K562 (cell line): ENCODE measurements at regions not wholly inside any gene's neighbourhood (a gene's known extent, or its start where the extent isn't known, plus 50 kb on each side); places are given as distances from the start of the nearest gene placed in this dataset.

Experiments
- ELF1 ChIP-seq: fragments of 200-800 bp; sonication (Bioruptor generic); IDR thresholded peaks from 2 replicates; pipeline ENCODE4 v1.6.1; 2016; ENCODE audit warnings: missing genetic modification characterization, missing compliant biosample characterization
- ETV6 ChIP-seq, 3 experiments: fragments of 150-350 bp in 1 of 3; sonication (generic) in 1 of 3; formaldehyde crosslinking in 1 of 3; IDR thresholded peaks; 2 replicates each; pipeline versions ENCODE4 v1.6.1 to v1.8.0; 2014 to 2022; ENCODE audit warnings: borderline replicate concordance in 2 of 3, low read depth in 2 of 3, antibody characterized with exemption in 1 of 3, low read length in 1 of 3, mild to moderate bottlenecking in 1 of 3, missing genetic modification reagents in 1 of 3
- NFIX ChIP-seq: fragments of 250-450 bp; sonication (Bioruptor Pico); IDR thresholded peaks from 2 replicates; pipeline ENCODE4 v1.4.0; 2020; ENCODE audit warnings: low read depth, mild to moderate bottlenecking, moderate library complexity
- NR4A1 ChIP-seq, 2 experiments: fragments of 250-450 bp in 1 of 2; fragments of 450-650 bp in 1 of 2; sonication (Bioruptor Pico) in 1 of 2; IDR thresholded peaks; 2 replicates each; pipeline versions ENCODE4 v1.4.0 to v1.6.1; 2016 to 2020; ENCODE audit warnings: mild to moderate bottlenecking in 2 of 2, missing compliant biosample characterization in 1 of 2, missing genetic modification characterization in 1 of 2, moderate library complexity in 1 of 2
- RAD51 ChIP-seq: fragments of 450-650 bp; IDR thresholded peaks from 2 replicates; pipeline ENCODE4 v1.7.1; 2016; ENCODE audit warnings: low read depth, mild to moderate bottlenecking, borderline replicate concordance
- TRIM25 ChIP-seq: fragments of 450-650 bp; IDR thresholded peaks from 2 replicates; pipeline ENCODE4 v1.7.0; 2016; ENCODE audit warnings: borderline replicate concordance
- ZNF77 ChIP-seq: fragments of 250-450 bp; sonication (Bioruptor Pico); IDR thresholded peaks from 2 replicates; pipeline ENCODE4 v1.5.0; 2020
- ZNF79 ChIP-seq: fragments of 250-450 bp; sonication (Bioruptor Pico); IDR thresholded peaks from 2 replicates; pipeline ENCODE4 v1.4.0; 2020; ENCODE audit warnings: low read depth, mild to moderate bottlenecking, moderate library complexity
- TF ChIP-seq, protein P1 (sequence below): fragments of 450-650 bp; IDR thresholded peaks from 2 replicates; pipeline ENCODE4 v1.6.1; 2016; ENCODE audit warnings: mild to moderate bottlenecking
- TF ChIP-seq, protein P2 (sequence below): fragments of 450-650 bp; formaldehyde crosslinking; conservative IDR thresholded peaks from 2 replicates; pipeline ENCODE4 v1.4.0; 2022; ENCODE audit warnings: mild to moderate bottlenecking, missing genetic modification characterization
- TF ChIP-seq, protein P3 (sequence below): sonication (generic); formaldehyde crosslinking; IDR thresholded peaks from 2 replicates; pipeline ENCODE4 v1.8.1; 2023; ENCODE audit warnings: missing genetic modification reagents, mild to moderate bottlenecking, borderline replicate concordance
- TF ChIP-seq, protein P4 (sequence below): fragments of 450-650 bp; formaldehyde crosslinking; IDR thresholded peaks from 2 replicates; pipeline ENCODE4 v1.4.0; 2022; ENCODE audit warnings: missing genetic modification characterization

DNA sequence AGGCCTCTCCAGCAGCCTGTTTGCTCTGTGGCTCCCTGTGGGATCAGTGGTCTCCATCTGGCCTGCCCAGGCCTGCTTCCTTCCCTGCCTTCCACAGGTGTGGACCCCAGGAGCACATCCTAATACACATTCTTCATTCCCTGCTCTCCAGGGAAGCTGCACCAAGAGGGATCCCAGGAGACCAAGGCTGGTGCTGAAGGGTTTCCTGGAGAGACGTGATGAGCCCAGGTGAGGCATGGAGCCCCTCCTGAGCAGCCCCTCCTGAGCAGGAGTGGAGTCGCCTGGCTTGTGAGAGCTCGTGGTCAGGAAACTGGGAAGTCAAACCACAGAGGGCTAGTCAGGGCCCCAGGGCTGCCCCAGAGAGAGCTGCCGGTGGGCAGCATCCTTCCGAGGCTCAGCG, 561.4 kb downstream of the MATN1 start (continued):
- TF ChIP-seq ELF1 (no peak), RAD51 (no peak), NR4A1 (CRISPR knock-in tag; IDR thresholded peaks at IDR 0.05) (no peak), NR4A1 (tag; IDR thresholded peaks at IDR 0.05) (no peak), ETV6 (IDR thresholded peaks at IDR 0.05; ENCODE audit: borderline replicate concordance in 1 of 2, low read depth in 2 of 2, low read length in 1 of 2) (no peak), ETV6 (CRISPR knock-in tag; IDR thresholded peaks at IDR 0.05; ENCODE audit: borderline replicate concordance) (no peak), ZNF79 (CRISPR knock-in tag) (no peak), NFIX (CRISPR knock-in tag) (no peak), ZNF77 (CRISPR knock-in tag) (no peak), TRIM25 (no peak)
- TF ChIP-seq, protein P1, sequence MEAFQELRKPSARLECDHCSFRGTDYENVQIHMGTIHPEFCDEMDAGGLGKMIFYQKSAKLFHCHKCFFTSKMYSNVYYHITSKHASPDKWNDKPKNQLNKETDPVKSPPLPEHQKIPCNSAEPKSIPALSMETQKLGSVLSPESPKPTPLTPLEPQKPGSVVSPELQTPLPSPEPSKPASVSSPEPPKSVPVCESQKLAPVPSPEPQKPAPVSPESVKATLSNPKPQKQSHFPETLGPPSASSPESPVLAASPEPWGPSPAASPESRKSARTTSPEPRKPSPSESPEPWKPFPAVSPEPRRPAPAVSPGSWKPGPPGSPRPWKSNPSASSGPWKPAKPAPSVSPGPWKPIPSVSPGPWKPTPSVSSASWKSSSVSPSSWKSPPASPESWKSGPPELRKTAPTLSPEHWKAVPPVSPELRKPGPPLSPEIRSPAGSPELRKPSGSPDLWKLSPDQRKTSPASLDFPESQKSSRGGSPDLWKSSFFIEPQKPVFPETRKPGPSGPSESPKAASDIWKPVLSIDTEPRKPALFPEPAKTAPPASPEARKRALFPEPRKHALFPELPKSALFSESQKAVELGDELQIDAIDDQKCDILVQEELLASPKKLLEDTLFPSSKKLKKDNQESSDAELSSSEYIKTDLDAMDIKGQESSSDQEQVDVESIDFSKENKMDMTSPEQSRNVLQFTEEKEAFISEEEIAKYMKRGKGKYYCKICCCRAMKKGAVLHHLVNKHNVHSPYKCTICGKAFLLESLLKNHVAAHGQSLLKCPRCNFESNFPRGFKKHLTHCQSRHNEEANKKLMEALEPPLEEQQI, result no peak
- TF ChIP-seq, protein P2, sequence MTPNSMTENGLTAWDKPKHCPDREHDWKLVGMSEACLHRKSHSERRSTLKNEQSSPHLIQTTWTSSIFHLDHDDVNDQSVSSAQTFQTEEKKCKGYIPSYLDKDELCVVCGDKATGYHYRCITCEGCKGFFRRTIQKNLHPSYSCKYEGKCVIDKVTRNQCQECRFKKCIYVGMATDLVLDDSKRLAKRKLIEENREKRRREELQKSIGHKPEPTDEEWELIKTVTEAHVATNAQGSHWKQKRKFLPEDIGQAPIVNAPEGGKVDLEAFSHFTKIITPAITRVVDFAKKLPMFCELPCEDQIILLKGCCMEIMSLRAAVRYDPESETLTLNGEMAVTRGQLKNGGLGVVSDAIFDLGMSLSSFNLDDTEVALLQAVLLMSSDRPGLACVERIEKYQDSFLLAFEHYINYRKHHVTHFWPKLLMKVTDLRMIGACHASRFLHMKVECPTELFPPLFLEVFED, result no peak
- TF ChIP-seq, protein P3, sequence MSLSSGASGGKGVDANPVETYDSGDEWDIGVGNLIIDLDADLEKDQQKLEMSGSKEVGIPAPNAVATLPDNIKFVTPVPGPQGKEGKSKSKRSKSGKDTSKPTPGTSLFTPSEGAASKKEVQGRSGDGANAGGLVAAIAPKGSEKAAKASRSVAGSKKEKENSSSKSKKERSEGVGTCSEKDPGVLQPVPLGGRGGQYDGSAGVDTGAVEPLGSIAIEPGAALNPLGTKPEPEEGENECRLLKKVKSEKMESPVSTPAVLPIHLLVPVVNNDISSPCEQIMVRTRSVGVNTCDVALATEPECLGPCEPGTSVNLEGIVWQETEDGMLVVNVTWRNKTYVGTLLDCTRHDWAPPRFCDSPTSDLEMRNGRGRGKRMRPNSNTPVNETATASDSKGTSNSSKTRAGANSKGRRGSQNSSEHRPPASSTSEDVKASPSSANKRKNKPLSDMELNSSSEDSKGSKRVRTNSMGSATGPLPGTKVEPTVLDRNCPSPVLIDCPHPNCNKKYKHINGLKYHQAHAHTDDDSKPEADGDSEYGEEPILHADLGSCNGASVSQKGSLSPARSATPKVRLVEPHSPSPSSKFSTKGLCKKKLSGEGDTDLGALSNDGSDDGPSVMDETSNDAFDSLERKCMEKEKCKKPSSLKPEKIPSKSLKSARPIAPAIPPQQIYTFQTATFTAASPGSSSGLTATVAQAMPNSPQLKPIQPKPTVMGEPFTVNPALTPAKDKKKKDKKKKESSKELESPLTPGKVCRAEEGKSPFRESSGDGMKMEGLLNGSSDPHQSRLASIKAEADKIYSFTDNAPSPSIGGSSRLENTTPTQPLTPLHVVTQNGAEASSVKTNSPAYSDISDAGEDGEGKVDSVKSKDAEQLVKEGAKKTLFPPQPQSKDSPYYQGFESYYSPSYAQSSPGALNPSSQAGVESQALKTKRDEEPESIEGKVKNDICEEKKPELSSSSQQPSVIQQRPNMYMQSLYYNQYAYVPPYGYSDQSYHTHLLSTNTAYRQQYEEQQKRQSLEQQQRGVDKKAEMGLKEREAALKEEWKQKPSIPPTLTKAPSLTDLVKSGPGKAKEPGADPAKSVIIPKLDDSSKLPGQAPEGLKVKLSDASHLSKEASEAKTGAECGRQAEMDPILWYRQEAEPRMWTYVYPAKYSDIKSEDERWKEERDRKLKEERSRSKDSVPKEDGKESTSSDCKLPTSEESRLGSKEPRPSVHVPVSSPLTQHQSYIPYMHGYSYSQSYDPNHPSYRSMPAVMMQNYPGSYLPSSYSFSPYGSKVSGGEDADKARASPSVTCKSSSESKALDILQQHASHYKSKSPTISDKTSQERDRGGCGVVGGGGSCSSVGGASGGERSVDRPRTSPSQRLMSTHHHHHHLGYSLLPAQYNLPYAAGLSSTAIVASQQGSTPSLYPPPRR (CRISPR knock-in tag), result no peak
- TF ChIP-seq, protein P4, sequence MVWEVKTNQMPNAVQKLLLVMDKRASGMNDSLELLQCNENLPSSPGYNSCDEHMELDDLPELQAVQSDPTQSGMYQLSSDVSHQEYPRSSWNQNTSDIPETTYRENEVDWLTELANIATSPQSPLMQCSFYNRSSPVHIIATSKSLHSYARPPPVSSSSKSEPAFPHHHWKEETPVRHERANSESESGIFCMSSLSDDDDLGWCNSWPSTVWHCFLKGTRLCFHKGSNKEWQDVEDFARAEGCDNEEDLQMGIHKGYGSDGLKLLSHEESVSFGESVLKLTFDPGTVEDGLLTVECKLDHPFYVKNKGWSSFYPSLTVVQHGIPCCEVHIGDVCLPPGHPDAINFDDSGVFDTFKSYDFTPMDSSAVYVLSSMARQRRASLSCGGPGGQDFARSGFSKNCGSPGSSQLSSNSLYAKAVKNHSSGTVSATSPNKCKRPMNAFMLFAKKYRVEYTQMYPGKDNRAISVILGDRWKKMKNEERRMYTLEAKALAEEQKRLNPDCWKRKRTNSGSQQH (CRISPR knock-in tag), result no peak
